Fibroblast of mammary gland (primary cell): ENCODE measurements at regions not wholly inside any gene's neighbourhood (a gene's known extent, or its start where the extent isn't known, plus 50 kb on each side); places are given as distances from the start of the nearest gene placed in this dataset.

Experiments
- DNase-seq: peaks from one replicate; pipeline ENCODE4 v3.0.0-alpha.2; 2010; ENCODE audit warnings: low read depth
- H3K4me3 ChIP-seq: 2 replicates; pipeline ENCODE4 v1.5.1; 2011; ENCODE audit warnings: low read depth, mild to moderate bottlenecking, low read length, moderate library complexity; ENCODE audit not compliant: control insufficient read depth
- CTCF ChIP-seq: conservative IDR thresholded peaks from 2 replicates; pipeline ENCODE4 v1.5.1; 2011; ENCODE audit warnings: low read depth, low read length, inconsistent platforms; ENCODE audit not compliant: control insufficient read depth, insufficient read depth

- H3K4me3 ChIP-seq: no peak overlapping the region
- no peak for DNase-seq
- TF ChIP-seq CTCF: no peak
Measured at GRCh38 chr2:114156366-114157056, 266.6 kb downstream of the ACTR3 start.

- DNase-seq: no peak
- TF ChIP-seq CTCF: no peak
- H3K4me3 ChIP-seq: no peak overlapping the region
Measured at GRCh38 chr2:114157057-114157385, 267.1 kb downstream of the ACTR3 start.

GRCh38 chr2:114160263-114160981 lies 270.5 kb downstream of the ACTR3 start:
- no peak for DNase-seq
- no peak for TF ChIP-seq CTCF

GRCh38 chr2:114161371-114161770 lies 271.5 kb downstream of the ACTR3 start:
- TF ChIP-seq CTCF: no peak
- no peak for DNase-seq
- no peak overlapping the region for H3K4me3 ChIP-seq

More at GRCh38 chr2:114160263-114160981, 270.5 kb downstream of the ACTR3 start:
- no peak overlapping the region for H3K4me3 ChIP-seq

GRCh38 chr2:114167799-114168198 lies 274.6 kb upstream of the DPP10 start:
- no peak for DNase-seq
- TF ChIP-seq CTCF: no peak
- H3K4me3 ChIP-seq: no peak overlapping the region

GRCh38 chr2:114170070-114170469 lies 272.4 kb upstream of the DPP10 start:
- DNase-seq: no peak
- H3K4me3 ChIP-seq: no peak overlapping the region
- TF ChIP-seq CTCF: no peak
